Stimulated activated CD8-positive, alpha-beta memory T cell treated with anti-CD3 and anti-CD28 coated beads, Interleukin-4, amount 100 ng/mL, for 48 hours (primary cell): ENCODE measurements at regions not wholly inside any gene's neighbourhood (a gene's known extent, or its start where the extent isn't known, plus 50 kb on each side); places are given as distances from the start of the nearest gene placed in this dataset.
A peak's percentile ranks its signal among the peaks of the same experiment; 100 is the strongest.
"Not testable (repeated sequence)": the region's sequence is repeated elsewhere in the genome, so short reads cannot be mapped to it uniquely, and the experiment has no call there.

Experiments used
- DNase-seq: peaks from one replicate; pipeline ENCODE4 v3.0.0-alpha.2; 2020

DNA sequence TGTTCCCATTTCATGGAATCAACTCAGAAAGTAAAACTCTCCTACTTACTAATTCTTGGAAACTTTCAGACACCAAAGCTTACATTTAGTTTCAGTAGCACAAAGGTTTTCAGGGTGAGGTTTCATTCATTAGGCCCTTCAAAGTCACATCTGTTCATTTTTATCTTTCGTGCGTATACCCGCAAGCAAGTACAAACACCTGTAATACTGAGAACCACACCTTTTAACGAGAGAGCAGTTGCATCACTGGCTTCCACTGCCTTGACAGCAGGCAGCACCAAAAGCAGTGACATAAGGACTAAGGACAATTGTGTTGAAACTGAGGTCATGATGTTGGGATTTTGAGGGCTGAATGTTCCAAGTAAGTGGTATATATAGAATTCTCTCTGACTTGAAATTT, 60.5 kb downstream of the GOLGA6L22 start:
- DNase-seq, result not testable (repeated sequence)

DNA sequence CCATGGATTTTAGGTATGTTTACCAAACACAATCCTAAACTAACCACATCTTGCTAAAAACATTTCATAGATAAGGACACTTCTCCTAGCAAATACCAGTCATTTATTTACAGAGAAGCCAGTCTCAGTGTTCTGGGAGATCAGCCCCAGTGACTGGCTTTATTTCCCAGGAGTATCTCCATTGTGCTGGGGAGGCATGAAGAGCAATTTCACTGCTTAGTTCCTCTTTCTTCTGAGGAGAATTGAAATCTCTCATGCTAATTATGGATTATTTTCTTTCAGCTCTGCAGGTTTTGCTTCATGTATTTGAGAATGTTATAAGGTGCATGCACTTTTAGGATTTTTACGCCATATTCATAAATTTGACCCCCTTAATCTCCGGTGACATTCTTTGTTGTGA, 67.8 kb downstream of the GOLGA6L22 start:
- not testable (repeated sequence) for DNase-seq

GRCh38 chr15:22527016-22527415, 68.3 kb downstream of the GOLGA6L22 start:
- not testable (repeated sequence) for DNase-seq

DNA sequence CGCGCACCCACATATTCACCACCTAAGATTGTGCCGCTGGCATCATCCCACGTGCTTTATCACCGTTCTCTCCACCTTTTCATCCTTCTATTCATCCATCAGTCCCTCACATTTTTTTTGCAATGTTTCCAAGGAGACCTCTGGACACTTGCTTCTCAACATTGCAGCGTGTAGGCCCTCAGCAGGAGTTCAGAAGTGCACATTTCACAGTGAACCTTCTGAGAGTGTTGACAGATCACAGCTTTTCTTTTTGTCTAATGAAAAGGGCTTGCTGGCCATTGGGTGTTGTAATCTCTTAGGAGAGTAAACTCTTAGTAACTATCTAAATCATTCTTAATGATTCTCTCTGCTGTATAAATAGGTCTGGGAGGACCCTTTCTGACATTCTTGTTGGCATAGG, 70.5 kb downstream of the GOLGA6L22 start:
- DNase-seq, result not testable (repeated sequence)

DNA sequence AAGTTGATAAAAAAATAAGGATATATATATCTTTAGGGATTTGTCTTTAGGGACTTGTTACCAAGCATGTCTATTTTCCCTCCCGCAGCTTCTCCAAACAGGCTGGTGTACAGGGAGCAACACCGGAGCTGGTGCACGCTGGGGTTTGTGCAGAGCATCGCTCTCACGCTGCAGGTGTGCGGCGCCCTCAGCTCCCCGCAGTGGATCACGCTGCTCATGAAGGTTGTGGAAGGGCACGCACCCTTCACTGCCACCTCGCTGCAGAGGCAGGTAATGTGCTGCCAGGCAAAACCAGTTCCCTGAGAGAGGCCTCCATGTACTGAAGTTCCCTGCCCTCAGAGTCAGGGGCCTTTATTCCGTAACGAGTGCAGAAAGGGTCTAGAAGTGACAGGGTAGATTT, 101.0 kb downstream of the GOLGA6L22 start:
- not testable (repeated sequence) for DNase-seq

DNA sequence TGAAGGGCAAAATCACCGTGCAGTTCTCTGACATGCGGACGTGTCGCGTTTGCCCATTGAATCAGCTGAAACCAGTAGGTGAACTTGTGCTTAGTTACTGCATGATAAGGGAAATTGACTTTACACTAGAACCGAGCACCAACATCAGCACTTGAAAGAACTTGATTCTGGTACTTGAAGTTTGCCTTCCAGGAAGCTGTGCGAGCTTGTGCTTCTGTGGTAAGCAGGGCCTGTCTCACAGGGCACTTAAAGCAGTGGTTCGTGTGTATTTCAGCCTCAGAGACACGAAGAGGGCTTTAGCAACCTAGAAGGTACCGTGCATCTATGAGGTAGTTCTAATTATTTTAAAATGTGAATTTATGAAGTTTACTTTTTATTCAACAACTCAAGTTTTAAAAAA, 103.0 kb downstream of the GOLGA6L22 start:
- not testable (repeated sequence) for DNase-seq

DNA sequence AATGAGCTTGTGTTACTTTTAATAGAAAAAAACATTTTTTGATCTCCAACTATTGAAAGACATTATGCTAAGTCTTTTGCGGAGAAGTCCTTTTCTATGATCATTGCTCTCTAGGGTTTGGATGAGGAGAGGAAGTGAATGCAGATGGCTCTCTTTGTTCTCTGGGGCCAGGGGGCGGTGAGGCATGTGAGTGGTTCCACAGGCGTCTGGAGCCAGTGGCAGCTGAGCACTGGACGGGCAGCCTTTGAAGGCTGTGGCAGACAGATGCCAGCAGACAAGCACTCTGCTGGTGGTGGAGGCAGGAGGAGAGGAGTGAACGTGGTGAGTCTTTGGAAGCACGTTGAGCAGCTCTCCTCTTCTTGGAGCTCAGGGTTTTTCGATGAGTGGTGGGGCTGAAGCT, 107.8 kb downstream of the GOLGA6L22 start:
- not testable (repeated sequence) for DNase-seq

GRCh38 chr15:22569486-22569885, 110.8 kb downstream of the GOLGA6L22 start:
- DNase-seq, result not testable (repeated sequence)

- DNase-seq, result not testable (repeated sequence)
Observed at GRCh38 chr15:22572152-22572735, 113.5 kb downstream of the GOLGA6L22 start.

GRCh38 chr15:22572792-22573191, 114.1 kb downstream of the GOLGA6L22 start:
- DNase-seq, result not testable (repeated sequence)

- not testable (repeated sequence) for DNase-seq
Observed at GRCh38 chr15:22577828-22578227, 119.1 kb downstream of the GOLGA6L22 start.

- DNase-seq, result not testable (repeated sequence)
Observed at GRCh38 chr15:22579213-22579612, 120.5 kb downstream of the GOLGA6L22 start.

GRCh38 chr15:22587391-22587790, 128.7 kb downstream of the GOLGA6L22 start:
- not testable (repeated sequence) for DNase-seq

- DNase-seq, result not testable (repeated sequence)
Observed at GRCh38 chr15:22598552-22598951, 139.8 kb downstream of the GOLGA6L22 start.

- DNase-seq, result not testable (repeated sequence)
Observed at GRCh38 chr15:22599526-22600320, 141.0 kb downstream of the GOLGA6L22 start.

- DNase-seq, result not testable (repeated sequence)
Observed at GRCh38 chr15:22616976-22617375, 158.3 kb downstream of the GOLGA6L22 start.

DNA sequence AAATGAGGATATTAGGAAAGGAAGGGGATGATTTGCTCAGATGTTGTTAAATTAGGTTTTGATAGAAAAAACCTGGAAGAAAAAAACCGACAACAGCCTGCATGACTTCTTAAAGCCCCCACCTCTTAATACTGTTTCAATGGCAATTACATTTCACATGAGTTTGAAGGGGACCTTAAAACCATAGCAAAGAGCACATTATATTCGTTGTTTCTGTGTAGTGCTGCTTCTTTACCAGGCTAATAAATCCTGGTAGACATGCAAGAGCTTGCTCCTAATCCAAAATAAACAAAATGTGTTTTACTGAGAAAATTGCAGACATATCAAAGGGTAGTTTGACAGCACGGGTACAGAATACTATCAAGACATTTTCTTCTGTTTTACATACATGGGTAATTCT, 154.7 kb upstream of the NIPA1 start:
- DNase-seq, result not testable (repeated sequence)

DNA sequence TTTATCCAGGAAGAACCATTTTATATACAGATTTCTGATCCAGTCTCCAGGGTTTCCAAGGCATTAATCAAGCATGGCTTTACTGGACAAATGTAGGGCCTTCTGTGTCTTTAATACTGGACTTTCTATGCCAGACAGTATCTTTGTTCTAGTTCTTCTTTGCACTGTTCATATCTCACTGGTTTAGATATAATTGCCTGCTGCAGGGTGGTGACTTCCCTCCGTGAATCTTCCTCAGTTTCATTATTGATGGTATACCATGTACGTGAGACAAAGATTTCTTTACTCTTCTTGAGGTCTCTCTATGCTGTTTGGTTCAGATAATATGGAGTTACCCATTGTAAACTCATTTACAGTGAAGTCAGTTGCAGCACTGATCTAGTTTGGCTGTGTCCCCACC, 146.5 kb upstream of the NIPA1 start:
- DNase-seq, result not testable (repeated sequence)

GRCh38 chr15:22649458-22649857, 137.0 kb upstream of the NIPA1 start:
- DNase-seq, result not testable (repeated sequence)

- DNase-seq, result not testable (repeated sequence)
Observed at GRCh38 chr15:22651179-22651578, 135.3 kb upstream of the NIPA1 start.

- peak; percentile 51 for DNase-seq
Observed at GRCh38 chr15:22664294-22665058, 122.0 kb upstream of the NIPA1 start.

DNA sequence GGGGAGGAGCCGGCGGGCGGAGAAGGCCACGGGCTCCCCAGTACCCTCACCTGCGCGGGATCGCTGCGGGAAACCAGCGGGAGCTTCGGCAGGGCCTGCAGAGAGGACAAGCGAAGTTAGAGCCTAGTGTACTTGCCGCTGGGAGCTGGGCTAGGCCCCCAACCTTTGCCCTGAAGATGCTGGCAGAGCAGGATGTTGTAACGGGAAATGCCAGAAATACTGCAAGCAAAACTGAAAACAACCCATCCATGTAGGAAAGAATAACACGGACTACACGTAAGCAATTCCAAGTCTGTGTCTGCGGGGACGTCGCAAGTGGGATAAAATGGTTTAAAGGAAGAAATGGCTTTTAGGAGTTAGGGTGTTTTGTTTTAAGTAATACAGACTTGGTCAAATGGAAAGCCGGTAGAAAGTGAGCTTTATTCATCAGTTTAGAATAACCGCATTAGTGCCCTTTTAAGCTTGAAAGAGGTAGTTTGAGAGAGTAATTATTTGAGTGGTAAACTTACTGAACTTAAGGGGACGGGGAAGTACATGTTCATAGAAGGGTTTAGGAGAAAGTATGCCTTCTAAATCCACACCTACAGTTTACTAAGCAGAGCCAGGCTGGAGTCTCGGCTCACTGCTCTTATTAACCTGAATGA, 121.3 kb upstream of the NIPA1 start:
- DNase-seq, result not testable (repeated sequence)

GRCh38 chr15:22665711-22666110, 120.7 kb upstream of the NIPA1 start:
- DNase-seq, result not testable (repeated sequence)
